Peyer's patch (tissue), 4 donors: ENCODE measurements at regions not wholly inside any gene's neighbourhood (a gene's known extent, or its start where the extent isn't known, plus 50 kb on each side); places are given as distances from the start of the nearest gene placed in this dataset.

Source experiments
- DNase-seq, 3 donors: peaks; one replicate each; pipeline ENCODE4 v3.0.0-alpha.2; 2017 to 2019
- H3K27ac ChIP-seq, 4 donors: fragments of 200-600 bp; sonication (generic); one replicate each; pipeline ENCODE4 v1.5.1; 2016 to 2019
- H3K27me3 ChIP-seq, 2 donors: fragments of 200-600 bp; sonication (generic); one replicate each; pipeline ENCODE4 v1.5.1; 2019
- H3K36me3 ChIP-seq, 3 donors: fragments of 200-600 bp; sonication (generic); one replicate each; pipeline ENCODE4 v1.5.1; 2016 to 2019
- H3K4me1 ChIP-seq, 4 donors: fragments of 200-600 bp; sonication (generic); one replicate each; pipeline ENCODE4 v1.5.1; 2016 to 2019
- H3K4me3 ChIP-seq, 4 donors: fragments of 200-600 bp; sonication (generic); 1 replicate in 3 of 4; 2 replicates in 1 of 4; pipeline ENCODE4 v1.5.1; 2016 to 2019; ENCODE audit warnings: mild to moderate bottlenecking in 1 of 4
- H3K9me3 ChIP-seq, 4 donors: fragments of 200-600 bp; sonication (generic); one replicate each; pipeline ENCODE4 v1.5.1; 2016 to 2019; ENCODE audit warnings: mild to moderate bottlenecking in 1 of 4
- POLR2A ChIP-seq, 2 donors: fragments of 450-650 bp; IDR thresholded peaks; one replicate each; pipeline ENCODE4 v1.5.1; 2017; ENCODE audit warnings: antibody characterized with exemption in 2 of 2, mild to moderate bottlenecking in 2 of 2, moderate library complexity in 2 of 2
- TF ChIP-seq, protein P1 (sequence below), 6 experiments: fragments of 450-650 bp in 4 of 6; fragments of 200-600 bp in 2 of 6; sonication (generic) in 1 of 6; IDR thresholded peaks; one replicate each; pipeline ENCODE4 v1.5.1; 2017 to 2019; ENCODE audit warnings: antibody characterized with exemption in 6 of 6, mild to moderate bottlenecking in 3 of 6, moderate library complexity in 1 of 6

DNA sequence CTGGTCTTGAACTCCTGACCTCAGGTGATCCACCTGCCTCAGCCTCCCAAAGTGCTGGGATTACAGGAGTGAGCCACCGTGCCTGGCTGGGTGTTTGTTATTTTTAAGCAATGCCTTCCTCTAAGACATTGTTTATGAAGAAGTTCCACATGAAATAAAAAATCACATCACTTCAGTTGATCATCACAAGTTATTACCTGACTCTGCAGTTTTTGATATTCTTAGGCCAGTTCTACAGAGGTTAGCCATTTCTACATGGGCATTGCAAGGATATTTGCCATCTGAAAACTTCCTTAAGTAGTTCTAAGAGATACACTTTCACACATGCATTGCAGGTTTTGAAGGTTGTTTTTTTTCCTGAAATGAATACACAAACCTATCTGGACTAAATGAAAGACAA lies 82.1 kb downstream of the PYDC2 start:
- no peaks in the 10 kb centered on the region for H3K36me3 ChIP-seq
- no peak for TF ChIP-seq POLR2A (IDR thresholded peaks at IDR 0.05)
- TF ChIP-seq, protein P1, sequence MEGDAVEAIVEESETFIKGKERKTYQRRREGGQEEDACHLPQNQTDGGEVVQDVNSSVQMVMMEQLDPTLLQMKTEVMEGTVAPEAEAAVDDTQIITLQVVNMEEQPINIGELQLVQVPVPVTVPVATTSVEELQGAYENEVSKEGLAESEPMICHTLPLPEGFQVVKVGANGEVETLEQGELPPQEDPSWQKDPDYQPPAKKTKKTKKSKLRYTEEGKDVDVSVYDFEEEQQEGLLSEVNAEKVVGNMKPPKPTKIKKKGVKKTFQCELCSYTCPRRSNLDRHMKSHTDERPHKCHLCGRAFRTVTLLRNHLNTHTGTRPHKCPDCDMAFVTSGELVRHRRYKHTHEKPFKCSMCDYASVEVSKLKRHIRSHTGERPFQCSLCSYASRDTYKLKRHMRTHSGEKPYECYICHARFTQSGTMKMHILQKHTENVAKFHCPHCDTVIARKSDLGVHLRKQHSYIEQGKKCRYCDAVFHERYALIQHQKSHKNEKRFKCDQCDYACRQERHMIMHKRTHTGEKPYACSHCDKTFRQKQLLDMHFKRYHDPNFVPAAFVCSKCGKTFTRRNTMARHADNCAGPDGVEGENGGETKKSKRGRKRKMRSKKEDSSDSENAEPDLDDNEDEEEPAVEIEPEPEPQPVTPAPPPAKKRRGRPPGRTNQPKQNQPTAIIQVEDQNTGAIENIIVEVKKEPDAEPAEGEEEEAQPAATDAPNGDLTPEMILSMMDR (IDR thresholded peaks at IDR 0.05) = no peak
- no peak overlapping the region for H3K4me3 ChIP-seq
- DNase-seq = no peak
- H3K4me1 ChIP-seq = no peaks in the 10 kb centered on the region
- no peaks in the 10 kb centered on the region for H3K9me3 ChIP-seq
- no peak overlapping the region for H3K27ac ChIP-seq
- H3K27me3 ChIP-seq = no peaks in the 10 kb centered on the region

DNA sequence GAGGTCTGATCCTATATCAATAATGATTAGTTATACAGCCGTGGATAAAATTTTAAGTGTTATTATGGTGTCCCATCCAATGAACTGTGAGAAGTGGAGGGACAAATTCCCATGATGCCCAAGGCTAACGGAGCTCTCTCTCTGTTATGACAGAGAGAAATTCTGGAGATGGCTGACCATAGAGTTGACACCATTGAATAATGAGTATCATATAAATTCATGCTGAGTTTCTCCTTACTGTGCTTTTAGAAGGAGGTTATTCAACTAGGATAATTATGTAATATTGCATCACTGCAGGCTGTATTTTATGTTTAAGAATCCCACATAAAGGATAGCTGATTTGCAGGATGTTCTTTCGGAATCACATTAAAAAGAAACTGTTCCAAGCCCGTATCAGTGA lies 82.9 kb downstream of the PYDC2 start:
- Histone ChIP-seq H3K27ac (no peak overlapping the region), H3K4me1 (no peaks in the 10 kb centered on the region), H3K4me3 (no peak overlapping the region), H3K36me3 (no peaks in the 10 kb centered on the region), H3K27me3 (no peaks in the 10 kb centered on the region), H3K9me3 (no peaks in the 10 kb centered on the region)
- DNase-seq = no peak
- TF ChIP-seq POLR2A (IDR thresholded peaks at IDR 0.05) = no peak

DNA sequence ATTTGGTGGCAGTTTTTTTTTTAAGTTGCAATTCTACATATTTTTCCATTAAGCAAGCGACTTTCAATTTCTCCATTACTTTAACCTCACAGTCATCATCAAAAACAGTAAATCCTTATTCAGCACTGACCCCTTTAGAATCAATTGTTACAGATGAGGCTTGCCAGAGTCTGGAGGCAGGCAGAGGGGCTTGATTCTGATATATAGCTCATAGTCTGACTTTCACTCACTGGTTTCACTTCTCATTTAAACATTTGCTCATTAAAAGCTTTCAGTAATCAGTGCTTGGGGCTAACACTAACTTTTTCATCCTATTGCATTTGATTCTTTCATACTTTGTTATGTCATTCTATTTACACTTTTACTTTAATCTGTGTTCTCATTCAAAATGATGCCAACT lies 88.4 kb downstream of the PYDC2 start:
- no peaks in the 10 kb centered on the region for H3K9me3 ChIP-seq
- no peak for DNase-seq
- TF ChIP-seq, protein P1 (IDR thresholded peaks at IDR 0.05) = no peak
- TF ChIP-seq POLR2A (IDR thresholded peaks at IDR 0.05) = no peak
- no peak overlapping the region for H3K4me3 ChIP-seq
- H3K27me3 ChIP-seq = no peaks in the 10 kb centered on the region
- H3K4me1 ChIP-seq = no peaks in the 10 kb centered on the region
- no peak overlapping the region for H3K27ac ChIP-seq
- no peaks in the 10 kb centered on the region for H3K36me3 ChIP-seq

DNA sequence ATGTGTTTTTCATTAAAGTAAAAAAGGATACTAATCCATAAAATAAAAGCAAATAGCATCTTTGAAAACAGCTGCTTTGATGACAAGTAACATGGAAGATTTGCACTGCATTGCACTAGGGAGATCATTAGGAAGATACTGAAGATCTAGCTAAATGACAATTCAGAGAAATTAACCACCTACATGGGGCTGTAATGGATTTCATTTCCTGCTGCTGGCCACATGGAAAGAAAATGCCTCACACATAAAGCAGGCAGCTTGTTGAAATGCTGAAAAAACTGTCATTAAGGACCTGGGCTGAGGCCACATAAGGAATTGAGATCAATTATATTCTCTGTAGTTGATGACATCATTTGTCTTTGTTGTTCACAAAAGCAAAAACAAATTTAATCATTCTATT lies 94.1 kb downstream of the PYDC2 start:
- H3K9me3 ChIP-seq = no peaks in the 10 kb centered on the region
- no peaks in the 10 kb centered on the region for H3K4me1 ChIP-seq
- H3K27ac ChIP-seq = no peak overlapping the region
- no peak for DNase-seq
- no peak overlapping the region for H3K4me3 ChIP-seq
- no peaks in the 10 kb centered on the region for H3K36me3 ChIP-seq
- TF ChIP-seq, protein P1 (IDR thresholded peaks at IDR 0.05) = no peak
- TF ChIP-seq POLR2A (IDR thresholded peaks at IDR 0.05) = no peak
- no peaks in the 10 kb centered on the region for H3K27me3 ChIP-seq

DNA sequence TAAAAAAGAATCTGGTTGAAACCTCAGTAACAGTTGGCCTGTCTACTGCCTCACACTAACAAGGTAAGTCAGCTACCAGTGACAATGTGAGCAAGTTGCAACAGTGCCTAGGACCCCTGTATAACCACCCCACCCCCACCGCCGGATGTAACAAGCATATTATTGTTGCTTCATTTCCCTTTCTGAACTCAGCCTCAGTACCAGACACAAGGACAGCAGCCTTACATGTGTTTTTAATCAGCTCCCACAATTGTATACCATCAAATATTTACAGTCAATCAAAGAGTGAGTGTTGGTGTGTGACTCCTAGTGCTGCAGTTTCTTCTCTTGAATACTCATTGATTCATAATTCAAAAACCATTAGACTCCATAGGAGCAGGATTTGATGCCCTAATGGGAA lies 96.4 kb downstream of the PYDC2 start:
- no peak overlapping the region for H3K4me3 ChIP-seq
- no peaks in the 10 kb centered on the region for H3K36me3 ChIP-seq
- H3K27ac ChIP-seq = no peak overlapping the region
- no peaks in the 10 kb centered on the region for H3K4me1 ChIP-seq
- TF ChIP-seq POLR2A (IDR thresholded peaks at IDR 0.05) = no peak
- TF ChIP-seq, protein P1 (IDR thresholded peaks at IDR 0.05) = no peak
- no peaks in the 10 kb centered on the region for H3K27me3 ChIP-seq
- no peak for DNase-seq
- H3K9me3 ChIP-seq = no peaks in the 10 kb centered on the region

DNA sequence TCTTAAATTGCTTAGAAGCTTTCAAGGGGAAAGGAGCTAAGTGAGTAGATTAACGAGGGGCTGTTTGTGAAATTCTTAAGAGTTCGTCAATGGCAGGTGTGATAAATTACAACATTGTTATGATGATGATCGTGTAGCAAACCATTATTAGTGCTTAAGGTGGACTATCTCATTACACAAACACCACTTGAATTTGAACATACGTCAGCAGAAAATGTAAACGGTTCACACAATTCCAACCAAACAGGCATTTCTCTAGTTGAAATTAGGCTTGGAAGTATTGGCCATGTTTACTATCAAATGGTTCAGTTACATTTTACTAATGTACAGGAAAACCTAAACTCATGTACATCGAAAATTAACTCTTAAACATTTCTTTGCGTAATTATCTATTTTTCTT lies 102.8 kb downstream of the PYDC2 start:
- Histone ChIP-seq H3K27ac (no peak overlapping the region), H3K4me3 (no peak overlapping the region), H3K9me3 (no peaks in the 10 kb centered on the region), H3K27me3 (no peaks in the 10 kb centered on the region), H3K36me3 (no peaks in the 10 kb centered on the region), H3K4me1 (no peaks in the 10 kb centered on the region)
- no peak for TF ChIP-seq POLR2A (IDR thresholded peaks at IDR 0.05)
- TF ChIP-seq, protein P1 (IDR thresholded peaks at IDR 0.05) = no peak
- DNase-seq = no peak
